AG10803 (cell line): ENCODE measurements at regions not wholly inside any gene's neighbourhood (a gene's known extent, or its start where the extent isn't known, plus 50 kb on each side); places are given as distances from the start of the nearest gene placed in this dataset.
"Not testable (repeated sequence)": the region's sequence is repeated elsewhere in the genome, so short reads cannot be mapped to it uniquely, and the experiment has no call there.

Source experiments
- DNase-seq: peaks from one replicate; pipeline ENCODE4 v3.0.0; 2010; ENCODE audit warnings: low read depth
- H3K4me3 ChIP-seq: 2 replicates; pipeline ENCODE4 v1.5.1; 2011; ENCODE audit warnings: mild to moderate bottlenecking, low read length, control low read depth
- TF ChIP-seq, protein P1 (sequence below): conservative IDR thresholded peaks from 2 replicates; pipeline ENCODE4 v1.5.1; 2011; ENCODE audit warnings: mild to moderate bottlenecking, low read length, control low read depth, inconsistent platforms

DNA sequence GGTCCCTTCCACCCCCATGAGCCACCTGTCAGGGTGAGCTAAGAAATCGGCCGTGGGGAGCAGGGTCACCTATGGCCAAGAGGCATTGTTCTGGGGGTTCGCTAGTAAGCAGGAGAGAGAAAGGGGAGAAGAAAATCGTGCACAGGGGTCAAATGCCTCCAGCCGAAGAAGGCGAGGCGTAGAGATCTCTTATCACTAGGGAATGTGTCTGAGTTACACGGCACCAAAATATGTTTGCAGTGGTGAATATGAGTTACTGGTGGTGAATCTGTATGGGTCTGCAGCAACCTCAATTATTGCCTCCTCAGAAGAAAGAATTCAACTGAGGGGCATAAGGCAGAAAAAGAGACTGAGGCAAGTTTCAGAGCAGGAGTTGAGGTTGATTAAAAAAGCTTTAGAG lies 54.2 kb upstream of the RABGAP1L start:
- TF ChIP-seq, protein P1, sequence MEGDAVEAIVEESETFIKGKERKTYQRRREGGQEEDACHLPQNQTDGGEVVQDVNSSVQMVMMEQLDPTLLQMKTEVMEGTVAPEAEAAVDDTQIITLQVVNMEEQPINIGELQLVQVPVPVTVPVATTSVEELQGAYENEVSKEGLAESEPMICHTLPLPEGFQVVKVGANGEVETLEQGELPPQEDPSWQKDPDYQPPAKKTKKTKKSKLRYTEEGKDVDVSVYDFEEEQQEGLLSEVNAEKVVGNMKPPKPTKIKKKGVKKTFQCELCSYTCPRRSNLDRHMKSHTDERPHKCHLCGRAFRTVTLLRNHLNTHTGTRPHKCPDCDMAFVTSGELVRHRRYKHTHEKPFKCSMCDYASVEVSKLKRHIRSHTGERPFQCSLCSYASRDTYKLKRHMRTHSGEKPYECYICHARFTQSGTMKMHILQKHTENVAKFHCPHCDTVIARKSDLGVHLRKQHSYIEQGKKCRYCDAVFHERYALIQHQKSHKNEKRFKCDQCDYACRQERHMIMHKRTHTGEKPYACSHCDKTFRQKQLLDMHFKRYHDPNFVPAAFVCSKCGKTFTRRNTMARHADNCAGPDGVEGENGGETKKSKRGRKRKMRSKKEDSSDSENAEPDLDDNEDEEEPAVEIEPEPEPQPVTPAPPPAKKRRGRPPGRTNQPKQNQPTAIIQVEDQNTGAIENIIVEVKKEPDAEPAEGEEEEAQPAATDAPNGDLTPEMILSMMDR: no peak
- no peak overlapping the region for H3K4me3 ChIP-seq
- DNase-seq: no peak

- DNase-seq: no peak
- TF ChIP-seq, protein P1: no peak
- no peak overlapping the region for H3K4me3 ChIP-seq
These were observed 55.6 kb upstream of the RABGAP1L start for GRCh38 chr1:174103766-174104165.

GRCh38 chr1:174101976-174102375 lies 57.3 kb upstream of the RABGAP1L start:
- not testable (repeated sequence) for H3K4me3 ChIP-seq, DNase-seq

DNA sequence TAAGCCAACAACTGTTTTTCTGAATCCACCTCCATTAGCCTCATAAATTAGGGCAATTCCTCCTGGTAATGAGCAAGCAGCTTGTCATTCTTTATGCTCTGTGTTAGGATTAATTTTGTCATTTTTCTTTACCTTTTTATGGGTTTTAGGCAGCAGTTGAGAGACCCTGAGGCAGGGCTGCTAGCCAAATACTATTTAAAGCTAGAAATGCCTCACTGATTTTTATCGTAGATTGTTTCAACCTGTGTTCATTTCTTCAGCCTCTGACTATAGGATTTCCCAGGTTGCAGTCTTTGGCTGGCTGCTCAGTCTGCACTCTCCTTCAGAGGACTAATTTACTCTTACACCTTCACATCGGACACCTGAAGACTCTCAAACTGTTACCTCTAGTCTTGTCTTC lies 61.9 kb upstream of the RABGAP1L start:
- TF ChIP-seq, protein P1: no peak
- DNase-seq: no peak
- H3K4me3 ChIP-seq: no peak overlapping the region

- DNase-seq, H3K4me3 ChIP-seq: not testable (repeated sequence)
These were observed 65.5 kb upstream of the RABGAP1L start for GRCh38 chr1:174093789-174094188.

- TF ChIP-seq, protein P1: no peak
- DNase-seq: no peak
- H3K4me3 ChIP-seq: no peak overlapping the region
These were observed 68.3 kb upstream of the RC3H1 start for GRCh38 chr1:174090471-174090870.

- TF ChIP-seq, protein P1: no peak
- no peak for DNase-seq
- H3K4me3 ChIP-seq: no peak overlapping the region
These were observed 58.7 kb upstream of the RC3H1 start for GRCh38 chr1:174080819-174081218.

GRCh38 chr1:174079796-174080195 lies 57.6 kb upstream of the RC3H1 start:
- no peak for DNase-seq
- no peak overlapping the region for H3K4me3 ChIP-seq
- TF ChIP-seq, protein P1: no peak

DNA sequence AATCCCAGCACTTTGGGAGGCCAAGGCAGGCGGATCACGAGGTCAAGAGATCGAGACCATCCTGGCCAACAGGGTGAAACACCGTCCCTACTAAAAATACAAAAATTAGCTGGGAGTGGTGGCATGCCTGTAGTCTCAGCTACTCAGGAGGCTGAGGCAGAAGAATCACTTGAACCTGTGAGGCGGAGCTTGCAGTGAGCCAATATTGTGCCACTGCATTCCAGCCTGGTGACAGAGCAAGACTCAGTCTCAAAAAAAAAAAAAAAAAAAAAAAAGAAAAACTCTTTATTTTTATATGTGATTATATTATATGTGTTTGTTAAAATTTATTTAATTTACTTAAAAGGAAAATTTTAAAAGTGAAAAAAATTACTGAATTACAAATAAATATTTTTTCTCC lies 56.8 kb upstream of the RC3H1 start:
- DNase-seq, H3K4me3 ChIP-seq: not testable (repeated sequence)
